Stimulated activated CD8-positive, alpha-beta memory T cell treated with anti-CD3 and anti-CD28 coated beads, Interleukin-12 subunit alpha, Interleukin-12 subunit beta, amount 100 ng/mL, for 1 hour (primary cell): ENCODE measurements at regions not wholly inside any gene's neighbourhood (a gene's known extent, or its start where the extent isn't known, plus 50 kb on each side); places are given as distances from the start of the nearest gene placed in this dataset.
"Not testable (repeated sequence)": the region's sequence is repeated elsewhere in the genome, so short reads cannot be mapped to it uniquely, and the experiment has no call there.

ENCODE experiments used
- DNase-seq: peaks from one replicate; pipeline ENCODE4 v3.0.0-alpha.2; 2020; ENCODE audit warnings: low read depth

- not testable (repeated sequence) for DNase-seq
These were observed 119.8 kb upstream of the NETO1 start for GRCh38 chr18:72987570-72987969.

- DNase-seq, result no peak
These were observed 118.3 kb upstream of the NETO1 start for GRCh38 chr18:72986103-72986502.

- DNase-seq, result no peak
These were observed 117.9 kb upstream of the NETO1 start for GRCh38 chr18:72985686-72986085.

- no peak for DNase-seq
These were observed 116.5 kb upstream of the NETO1 start for GRCh38 chr18:72984290-72984689.

GRCh38 chr18:72973841-72974240 lies 106.1 kb upstream of the NETO1 start:
- DNase-seq, result no peak

- DNase-seq, result no peak
These were observed 97.8 kb upstream of the NETO1 start for GRCh38 chr18:72965616-72966015.

- not testable (repeated sequence) for DNase-seq
These were observed 90.4 kb upstream of the NETO1 start for GRCh38 chr18:72958195-72958594.

GRCh38 chr18:72948439-72948838 lies 80.7 kb upstream of the NETO1 start:
- no peak for DNase-seq

- no peak for DNase-seq
These were observed 75.0 kb upstream of the NETO1 start for GRCh38 chr18:72942766-72943165.

- no peak for DNase-seq
These were observed 73.2 kb upstream of the NETO1 start for GRCh38 chr18:72940986-72941385.

GRCh38 chr18:72940509-72940908 lies 72.7 kb upstream of the NETO1 start:
- DNase-seq, result no peak

GRCh38 chr18:72935744-72936143 lies 68.0 kb upstream of the NETO1 start:
- DNase-seq, result no peak

- DNase-seq, result no peak
These were observed 55.1 kb upstream of the NETO1 start for GRCh38 chr18:72922895-72923294.
